ENCODE measurements at regions not wholly inside any gene's neighbourhood (a gene's known extent, or its start where the extent isn't known, plus 50 kb on each side); places are given as distances from the start of the nearest gene placed in this dataset.
"Not testable (repeated sequence)": the region's sequence is repeated elsewhere in the genome, so short reads cannot be mapped to it uniquely, and the experiment has no call there.

DNA sequence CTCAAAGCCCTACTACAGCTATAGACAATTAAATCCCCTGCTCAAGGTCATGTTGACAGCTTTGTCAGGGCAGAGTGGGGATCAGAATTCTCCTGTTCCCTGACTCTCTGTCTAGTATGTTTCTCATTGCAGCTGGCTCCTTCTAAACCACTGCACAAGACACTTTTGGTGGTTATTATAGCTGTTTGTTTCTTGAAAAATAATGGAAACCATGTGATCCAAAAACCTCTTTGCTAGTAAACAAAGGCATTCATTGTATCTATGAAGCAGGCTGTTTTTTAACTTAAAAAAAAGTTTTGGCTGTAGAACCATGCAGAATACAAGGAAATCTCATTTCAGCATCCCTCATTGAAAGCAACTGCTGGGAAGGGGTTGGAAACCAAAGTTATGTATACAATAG, 352.5 kb upstream of the EPHA4 start:
- no peak for DNase-seq

DNA sequence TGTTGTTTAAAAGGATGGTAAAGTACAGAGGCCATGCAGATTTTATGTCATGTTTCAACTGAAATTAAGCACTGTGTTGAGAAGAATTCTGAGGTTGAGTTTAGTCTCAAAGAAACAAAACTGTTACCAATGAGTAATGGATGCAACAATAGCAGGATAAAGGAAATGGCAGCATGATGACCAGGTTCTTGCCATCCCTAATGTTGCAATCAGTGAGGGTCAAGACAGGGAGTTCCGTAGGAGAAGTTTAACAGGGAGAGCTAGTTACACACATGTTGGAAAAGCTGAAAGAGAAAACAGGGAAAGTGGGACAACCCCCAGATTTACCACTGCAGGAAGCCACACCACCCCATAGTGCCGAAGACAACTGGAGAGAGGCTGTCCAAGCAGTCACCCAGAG, 343.8 kb upstream of the EPHA4 start:
- no peak for DNase-seq

DNA sequence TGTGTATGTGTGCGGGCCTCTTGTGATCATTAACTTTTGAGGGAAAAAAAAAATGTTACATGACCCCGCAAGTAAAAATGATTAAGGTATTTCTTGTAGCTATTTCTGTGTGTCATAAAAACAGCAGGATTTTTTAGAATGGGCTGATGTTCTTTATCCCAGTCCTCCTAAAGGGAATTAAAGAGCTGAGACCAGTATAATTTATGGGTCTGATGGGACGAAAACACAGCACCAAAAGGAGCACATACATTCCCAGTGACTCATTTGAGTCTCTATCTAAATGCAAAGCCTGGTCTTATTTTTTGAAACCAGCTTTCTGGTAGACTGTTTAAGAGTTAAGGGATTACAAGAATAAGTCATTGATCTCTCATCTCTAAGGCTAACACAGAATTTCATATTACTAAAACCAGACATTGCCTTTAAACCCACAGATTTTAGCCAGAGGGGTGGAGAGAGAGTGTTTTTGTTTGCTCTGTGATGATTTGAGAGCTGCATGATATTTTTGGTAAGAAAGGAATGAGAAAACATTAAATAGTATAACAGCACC, 342.3 kb upstream of the EPHA4 start:
- no peak for DNase-seq

DNA sequence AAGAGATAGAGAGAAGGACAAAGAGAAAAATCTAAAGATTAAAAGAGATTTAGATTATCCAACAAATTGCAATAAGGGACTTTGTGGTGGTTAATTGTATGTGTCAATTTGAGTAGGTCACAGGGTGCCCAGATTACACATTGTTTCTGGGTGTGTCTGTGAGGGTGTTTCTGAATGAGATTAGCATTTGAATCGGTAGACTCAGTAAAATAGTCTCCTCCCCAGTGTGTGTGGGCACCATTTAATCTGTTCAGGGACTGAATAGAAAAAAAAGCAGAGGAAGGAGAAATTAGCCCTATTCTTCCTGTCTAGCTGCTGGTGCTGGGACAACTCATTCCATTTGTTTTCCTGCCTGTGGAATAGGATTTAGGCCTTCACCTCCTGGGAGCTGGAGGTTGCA, 339.8 kb upstream of the EPHA4 start:
- DNase-seq, result no peak

DNA sequence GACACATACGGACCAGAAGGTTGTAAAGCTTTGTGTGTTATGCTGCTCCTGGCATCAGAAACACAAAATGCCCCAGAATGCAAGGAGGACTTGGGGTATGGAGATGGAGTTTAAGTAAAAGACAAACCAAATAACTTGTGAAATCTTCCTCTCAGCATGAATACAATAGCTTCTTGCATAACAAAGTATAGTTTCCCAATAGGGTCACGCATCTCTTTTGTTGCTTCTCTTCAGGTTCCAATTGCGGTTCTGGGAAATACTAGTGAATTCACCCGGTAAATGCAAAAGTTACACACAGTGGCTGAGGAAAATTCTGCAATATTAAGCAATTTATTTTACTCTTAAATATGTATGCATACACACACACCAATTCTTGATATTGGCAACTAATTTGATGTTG, 339.2 kb upstream of the EPHA4 start:
- DNase-seq, result no peak

DNA sequence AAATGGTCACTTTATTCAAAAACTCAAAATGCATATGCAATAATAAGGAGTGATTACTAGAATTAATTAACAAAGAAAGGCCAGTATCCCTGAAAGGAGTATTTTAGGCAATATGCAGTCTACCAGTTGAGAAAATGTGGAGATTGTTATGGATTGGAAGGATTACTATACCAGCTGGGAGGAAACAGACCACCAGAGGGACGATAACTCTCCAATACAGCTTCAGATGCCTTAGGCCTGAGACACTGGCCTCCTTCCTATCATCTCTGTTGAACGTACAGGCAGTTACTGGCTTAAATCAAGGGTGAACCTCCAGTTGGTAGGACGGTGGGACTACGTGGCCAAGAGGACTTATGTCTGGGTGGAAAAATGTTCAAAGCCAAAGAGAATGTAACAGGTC, 336.4 kb upstream of the EPHA4 start:
- no peak for DNase-seq

DNA sequence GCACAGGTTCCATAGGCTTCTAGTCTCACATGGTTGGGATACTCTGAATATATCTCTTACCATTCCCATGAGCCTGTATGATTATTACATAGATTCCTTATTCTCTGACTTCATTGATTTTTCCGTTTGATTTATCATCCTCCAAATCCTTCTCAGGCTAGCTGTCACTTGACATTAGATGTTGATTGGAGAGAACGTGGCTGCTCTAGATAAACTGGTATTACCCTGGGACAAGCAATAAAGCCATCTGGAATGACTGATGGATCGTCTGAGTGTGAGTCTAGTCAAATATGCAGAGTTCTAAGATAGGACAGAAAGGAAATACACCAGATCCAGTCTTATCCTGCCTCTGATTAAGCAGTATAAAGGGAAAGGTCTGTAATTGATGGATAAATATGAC, 325.6 kb upstream of the EPHA4 start:
- DNase-seq, result no peak

DNA sequence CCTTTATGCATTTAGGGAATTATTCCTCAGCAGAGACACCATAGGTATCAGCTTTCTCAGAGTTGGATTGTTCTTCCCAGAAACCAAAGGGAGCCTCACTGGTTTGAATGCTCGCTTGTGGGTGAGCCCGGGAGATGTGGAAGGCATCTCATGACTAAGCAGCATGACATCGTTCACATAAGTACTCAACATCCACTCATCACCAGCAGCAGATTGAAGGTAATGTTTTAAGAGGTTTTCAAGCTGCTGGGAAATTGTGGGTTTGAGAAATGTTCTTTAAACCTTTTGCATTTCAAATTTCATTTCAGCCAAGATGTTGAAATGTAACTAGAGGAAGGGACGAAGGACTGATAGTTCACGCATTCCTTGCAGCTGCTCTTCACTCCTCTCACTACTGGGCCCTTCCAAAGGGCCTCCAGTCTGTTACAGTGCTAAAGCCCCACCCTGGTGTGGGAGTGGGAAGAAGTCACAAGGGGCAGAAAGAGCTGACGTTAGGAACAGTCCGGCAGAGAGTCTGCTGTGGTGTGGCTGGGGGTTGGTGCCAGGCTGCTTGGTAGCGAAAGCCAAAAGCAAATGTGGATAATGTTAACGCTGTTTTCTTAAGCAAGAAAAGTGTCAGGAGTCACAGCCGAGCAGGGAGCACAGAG, 324.5 kb upstream of the EPHA4 start:
- no peak for DNase-seq

DNA sequence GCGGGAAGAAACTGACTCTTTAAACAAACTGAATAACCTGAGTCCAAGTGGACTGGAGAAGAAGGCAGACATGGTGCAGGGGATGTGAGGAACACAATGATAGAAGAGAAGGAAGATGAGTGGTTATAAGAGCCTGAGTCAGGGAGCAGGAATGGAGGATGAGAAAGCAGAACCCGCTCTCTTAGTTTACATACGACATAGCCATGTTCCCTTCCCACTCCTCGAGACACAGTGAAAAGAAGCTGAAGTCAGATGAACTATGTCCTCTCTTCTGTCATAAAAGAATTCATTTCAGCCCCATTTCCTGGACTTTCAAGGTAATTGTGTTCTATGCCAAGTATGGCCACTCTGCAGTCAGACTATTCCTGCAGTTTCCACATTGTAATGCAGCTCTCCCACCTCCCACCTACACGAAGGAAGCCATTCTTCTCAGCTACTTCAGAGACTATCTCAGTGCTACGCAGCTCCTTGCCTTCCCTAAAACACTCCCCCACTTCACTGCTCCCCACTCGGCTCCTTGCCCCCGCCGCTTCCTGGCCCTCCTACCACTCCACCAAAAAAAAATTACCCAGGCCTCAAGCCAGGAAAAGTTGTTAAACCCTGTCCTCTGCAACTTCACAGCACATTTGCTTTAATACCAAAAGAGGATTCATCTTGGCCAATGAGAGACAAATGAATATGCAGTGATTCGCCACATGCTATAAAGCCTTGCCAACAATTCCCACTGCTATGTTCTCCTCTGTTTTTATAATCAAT, 323.4 kb upstream of the EPHA4 start:
- no peak for DNase-seq

DNA sequence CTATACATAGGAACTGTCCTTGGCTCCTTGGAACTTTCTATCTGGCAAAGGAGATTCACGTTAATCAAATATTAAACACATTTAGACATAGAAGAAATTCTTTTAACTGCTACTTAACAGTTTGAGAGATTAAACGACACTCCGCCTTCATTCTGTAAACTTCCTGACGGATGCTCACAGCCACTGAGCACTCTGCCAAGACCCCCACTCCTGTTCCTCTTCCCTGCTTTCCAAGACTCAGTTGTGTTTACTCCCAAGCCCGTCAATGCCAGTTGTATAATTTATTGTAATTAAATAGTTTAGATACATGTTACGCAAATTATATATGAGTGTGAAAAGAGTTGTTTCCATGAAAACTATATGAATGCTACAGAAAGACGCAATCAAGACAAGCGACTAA, 321.4 kb upstream of the EPHA4 start:
- DNase-seq, result no peak

DNA sequence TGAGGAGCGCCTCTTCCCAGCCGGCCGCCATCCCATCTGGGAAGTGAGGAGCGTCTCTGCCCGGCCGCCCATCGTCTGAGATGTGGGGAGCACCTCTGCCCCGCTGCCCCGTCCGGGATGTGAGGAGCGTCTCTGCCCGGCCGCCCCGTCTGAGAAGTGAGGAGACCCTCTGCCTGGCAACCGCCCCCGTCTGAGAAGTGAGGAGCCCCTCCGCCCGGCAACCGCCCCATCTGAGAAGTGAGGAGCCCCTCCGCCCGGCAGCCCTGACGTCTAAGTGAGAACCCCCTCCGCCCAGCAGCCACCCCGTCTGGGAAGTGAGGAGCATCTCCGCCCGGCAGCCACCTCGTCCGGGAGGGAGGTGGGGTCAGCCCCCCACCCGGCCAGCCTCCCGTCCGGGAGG, 319.9 kb upstream of the EPHA4 start:
- not testable (repeated sequence) for DNase-seq

DNA sequence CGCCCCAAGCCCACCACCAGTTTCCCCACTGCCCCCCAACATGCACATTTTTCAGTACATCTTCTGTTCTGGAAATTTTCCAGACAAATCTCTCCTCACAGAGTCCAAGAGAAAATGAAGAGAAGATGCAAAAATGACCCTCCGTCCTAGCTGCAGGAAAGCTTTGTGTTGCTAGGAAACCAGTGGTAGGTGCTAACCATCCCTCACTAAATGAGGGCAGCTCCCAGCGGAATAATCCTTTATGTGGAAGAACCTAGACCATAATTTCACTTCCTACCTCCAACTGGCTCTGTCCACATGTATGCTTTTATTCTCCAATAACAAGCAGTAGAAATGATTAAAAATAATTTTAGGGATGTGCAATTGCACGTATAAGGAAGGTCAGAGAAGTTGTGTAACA, 311.9 kb upstream of the EPHA4 start:
- DNase-seq, result no peak

DNA sequence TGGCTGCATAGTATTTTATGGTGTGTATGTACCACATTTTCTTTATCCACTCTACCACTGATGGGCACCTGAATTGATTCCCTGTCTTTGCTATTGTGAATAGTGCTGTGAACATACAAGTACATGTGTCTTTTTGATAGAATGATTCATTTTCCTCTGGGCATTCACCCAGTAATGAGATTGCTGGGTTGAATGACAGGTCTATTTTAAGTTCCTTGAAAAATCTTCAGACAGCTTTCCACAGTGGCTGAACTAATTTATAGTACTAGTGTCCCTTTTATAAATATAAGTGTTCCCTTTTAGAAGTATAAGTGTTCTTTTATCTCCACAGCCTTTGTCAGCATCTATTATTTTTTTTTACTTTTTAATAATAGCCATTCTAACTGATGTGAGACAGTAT, 303.9 kb upstream of the EPHA4 start:
- DNase-seq, result no peak

DNA sequence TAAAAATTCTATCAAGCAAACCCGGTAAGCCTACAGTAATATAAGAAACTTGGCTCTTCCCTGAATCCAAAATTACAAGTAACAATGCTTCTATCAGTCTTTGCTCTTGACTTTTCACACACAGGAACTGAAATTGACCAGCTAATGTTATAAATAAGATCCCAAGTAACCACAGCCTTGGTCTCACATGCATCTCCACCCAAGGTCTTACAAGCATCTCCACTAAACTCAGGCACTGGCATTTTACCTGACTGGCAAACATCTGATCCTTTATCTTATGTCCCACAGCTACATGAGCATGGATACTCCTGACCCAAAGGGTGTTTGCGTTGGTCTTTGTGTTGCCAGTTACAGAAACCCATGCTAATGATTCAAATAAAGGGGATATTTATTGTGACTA, 302.3 kb upstream of the EPHA4 start:
- no peak for DNase-seq

DNA sequence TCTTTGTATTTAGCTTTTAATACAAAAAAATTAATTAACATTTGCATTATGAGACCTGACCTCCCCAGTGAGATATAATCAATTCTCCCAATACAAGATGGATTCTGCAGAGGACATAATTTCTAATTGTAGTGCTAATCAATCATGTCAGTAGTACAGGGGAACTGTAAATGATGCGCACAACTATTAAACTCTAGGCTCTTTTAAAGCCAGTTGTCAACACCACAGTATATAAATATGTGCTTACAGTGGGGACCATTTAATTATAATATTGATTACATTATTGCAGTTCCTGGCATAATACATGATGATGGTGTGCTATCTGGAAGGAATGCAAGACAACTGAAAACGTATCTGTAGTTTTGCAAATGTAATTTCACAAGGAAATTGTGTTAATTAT, 285.6 kb upstream of the EPHA4 start:
- DNase-seq, result no peak

DNA sequence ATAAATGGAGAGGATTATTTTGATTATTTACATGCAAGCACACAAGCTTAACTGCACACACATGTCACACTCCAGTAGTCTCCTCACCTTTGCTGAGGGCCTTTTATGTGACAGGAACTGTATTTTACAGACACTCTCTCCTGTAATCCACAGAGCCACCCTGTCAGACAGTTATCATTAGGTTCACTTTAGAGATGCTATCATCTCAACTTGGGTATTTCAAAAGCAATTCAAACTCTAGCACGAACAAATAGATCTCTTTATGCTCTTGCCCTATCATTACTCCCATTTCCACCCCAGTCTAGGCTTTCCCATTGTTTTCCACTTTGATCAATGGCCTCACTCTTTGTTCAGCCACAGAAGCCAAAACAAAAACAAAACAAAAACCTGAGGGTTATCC, 281.2 kb upstream of the EPHA4 start:
- no peak for DNase-seq

DNA sequence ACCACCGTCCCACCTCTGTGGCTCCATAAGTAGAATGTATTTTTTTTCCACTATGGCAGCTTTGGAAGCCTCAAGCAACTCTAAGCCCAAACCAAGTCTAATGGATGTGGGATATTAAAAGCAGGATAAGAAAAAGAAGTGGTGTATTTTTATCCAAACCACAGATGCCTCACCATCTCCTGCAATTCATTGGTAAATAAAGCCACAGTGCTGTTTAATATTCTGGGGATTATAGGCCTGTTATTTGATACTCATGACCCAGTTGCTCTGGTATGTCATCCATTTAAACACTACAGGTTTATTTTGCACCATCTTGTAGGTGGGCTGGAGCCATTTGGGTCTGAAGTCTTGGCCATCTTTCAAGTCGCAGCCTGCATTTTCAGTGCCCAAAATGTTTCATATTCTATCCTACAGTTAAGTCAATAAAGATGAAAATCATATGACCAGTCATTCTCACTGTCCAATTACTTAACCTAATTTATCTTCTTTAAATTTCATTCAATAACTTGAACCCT, 279.5 kb upstream of the EPHA4 start:
- DNase-seq, result no peak

DNA sequence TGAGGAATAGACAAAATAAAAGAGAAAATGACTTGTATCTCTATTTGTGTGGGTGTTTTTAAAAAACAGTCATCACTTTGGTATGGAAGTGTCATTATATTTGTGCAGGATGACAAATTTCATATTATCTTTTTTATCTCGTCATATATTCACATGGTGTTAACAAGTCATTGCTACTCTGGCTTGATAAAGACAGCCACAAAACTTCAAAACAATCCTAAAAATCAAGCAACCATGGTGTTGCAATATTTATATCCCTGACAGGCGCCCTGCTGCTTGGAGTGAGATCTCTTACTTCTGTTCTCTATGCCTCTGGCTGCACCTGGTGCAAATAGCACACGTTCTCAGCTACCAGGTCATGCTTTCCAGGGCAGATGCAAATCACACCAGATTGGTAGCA, 278.0 kb upstream of the EPHA4 start:
- DNase-seq, result no peak

DNA sequence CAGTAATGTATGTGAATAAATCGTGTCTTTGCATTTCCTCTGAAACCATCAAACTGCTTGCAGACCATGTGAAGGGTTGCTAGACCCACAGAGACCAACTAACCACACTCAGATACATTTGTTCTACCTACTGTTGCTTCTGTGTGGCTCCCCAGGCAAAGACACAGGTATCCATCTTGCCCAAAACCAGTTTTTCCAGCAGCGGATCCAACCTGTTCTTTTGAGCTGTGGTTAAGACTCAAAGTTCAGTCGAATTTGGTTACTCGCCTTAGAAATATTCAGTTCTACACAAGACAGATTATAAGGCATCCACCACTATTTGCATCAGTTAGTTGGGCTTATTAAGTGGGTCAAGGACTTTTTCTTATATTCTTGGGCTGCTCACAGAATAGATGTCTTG, 276.2 kb upstream of the EPHA4 start:
- DNase-seq, result no peak

DNA sequence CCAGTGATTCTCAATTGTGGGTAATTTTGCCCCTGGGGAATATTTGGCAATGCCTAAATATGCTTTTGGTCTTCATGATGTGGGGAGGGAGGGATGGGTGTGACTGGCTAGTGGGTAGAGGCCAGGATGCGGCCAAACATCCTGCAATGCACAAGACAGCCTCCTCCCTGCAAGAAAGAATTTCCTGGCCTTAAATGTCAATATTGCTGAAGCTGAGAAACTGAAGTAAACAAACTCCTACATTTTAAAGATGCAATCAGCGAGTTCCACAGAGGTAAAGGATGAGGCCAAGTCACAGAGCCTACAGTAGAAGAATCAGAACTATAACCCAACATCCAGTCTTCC, 272.9 kb upstream of the EPHA4 start:
- DNase-seq, result no peak

DNA sequence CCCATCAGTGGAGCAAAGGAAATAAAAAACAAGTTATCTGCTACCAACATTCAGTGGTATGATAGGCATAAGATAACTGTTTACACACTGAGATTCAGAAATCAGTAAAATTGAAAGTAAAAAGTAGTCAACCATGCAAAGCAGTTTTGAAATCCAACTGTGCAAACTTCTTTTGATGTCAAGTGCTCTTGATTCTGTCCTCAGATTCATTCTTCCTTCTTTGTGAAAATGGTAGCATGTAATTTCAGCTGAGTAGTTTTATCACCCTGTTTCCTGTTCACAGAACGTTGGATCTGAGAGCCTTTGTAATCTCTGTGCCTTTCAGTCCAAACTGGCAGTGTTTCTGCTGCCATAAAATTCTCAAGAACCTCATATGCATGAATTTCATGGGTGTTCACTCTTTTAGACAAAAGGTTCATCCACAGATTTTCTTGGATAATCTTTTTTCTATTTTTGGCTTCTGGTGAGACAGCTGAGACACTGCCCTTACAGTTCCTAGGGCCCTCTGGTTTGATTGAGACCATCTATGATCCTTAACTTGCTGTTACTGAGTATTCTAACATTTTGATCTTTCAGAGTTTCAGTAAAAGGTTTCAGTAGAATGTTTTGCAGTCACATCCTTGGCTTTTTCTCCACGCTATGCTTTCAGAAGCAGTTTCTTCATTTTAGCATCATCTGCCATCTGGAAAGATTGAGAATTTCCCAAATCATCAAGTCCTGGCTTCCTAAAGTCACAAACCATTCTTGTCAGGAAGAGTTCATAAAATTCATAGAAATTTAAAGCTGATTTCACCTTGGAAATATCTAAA, 272.3 kb upstream of the EPHA4 start:
- DNase-seq, result peak; percentile 16 to 20

DNA sequence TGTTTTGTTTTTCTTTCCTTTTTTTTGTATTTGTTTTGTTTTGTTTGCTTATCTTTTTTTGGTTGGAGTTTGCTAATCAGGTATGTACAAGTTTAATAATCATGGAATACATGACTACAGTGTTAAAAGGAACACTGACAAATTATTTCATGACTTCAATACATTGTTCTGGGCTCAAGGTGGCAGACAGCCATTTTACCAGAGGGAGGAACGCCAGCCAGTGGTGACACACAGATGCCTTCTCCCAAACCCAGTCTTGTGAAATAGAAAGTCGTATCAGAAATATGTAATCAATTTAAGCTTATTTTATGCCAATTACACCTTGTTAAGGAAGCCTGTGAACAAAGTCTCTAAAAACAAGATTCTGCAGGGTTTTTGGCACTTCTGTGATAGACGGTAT, 264.0 kb upstream of the EPHA4 start:
- DNase-seq, result no peak

DNA sequence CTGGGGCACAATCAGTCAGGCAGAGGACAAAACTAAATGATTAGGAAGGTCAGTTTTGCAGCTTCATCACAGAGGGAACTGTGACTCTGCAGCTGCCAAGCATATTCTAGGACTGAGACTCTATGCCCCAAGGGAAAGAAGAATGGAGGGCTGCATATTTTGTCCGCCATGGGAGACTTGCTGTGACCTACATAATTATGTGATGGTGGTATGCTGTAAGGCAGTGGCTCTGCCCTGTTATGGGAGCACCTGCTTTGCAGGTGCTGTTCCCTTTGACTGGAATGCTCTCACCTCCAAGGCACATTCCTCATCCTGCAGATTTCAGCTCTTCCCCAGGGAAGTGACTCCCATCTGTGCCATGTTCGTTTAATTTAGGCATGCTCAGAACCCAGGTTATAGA, 261.9 kb upstream of the EPHA4 start:
- no peak for DNase-seq

All from right lung (tissue), 2 donors.